ENCODE measurements at regions not wholly inside any gene's neighbourhood (a gene's known extent, or its start where the extent isn't known, plus 50 kb on each side); places are given as distances from the start of the nearest gene placed in this dataset.

- Histone ChIP-seq H3K27ac (ENCODE audit: low read depth, low read length) (no peak overlapping the region), H3K79me2 (ENCODE audit: control insufficient read depth, low read length) (no peaks in the 10 kb centered on the region), H3K9me3 (ENCODE audit: control insufficient read depth, insufficient read depth, low read length) (no peaks in the 10 kb centered on the region), H3K4me1 (ENCODE audit: control insufficient read depth, low read length) (no peaks in the 10 kb centered on the region; the same call in 1 of the 2 replicates), H3K4me2 (ENCODE audit: low read length) (no peak overlapping the region), H3K27me3 (ENCODE audit: control insufficient read depth, low read length) (peaks cover 11% of the 10 kb centered on the region), H3K36me3 (ENCODE audit: control insufficient read depth, low read length) (no peaks in the 10 kb centered on the region), H3K4me3 (ENCODE audit: low read length) (no peak overlapping the region), H3F3A (ENCODE audit: control insufficient read depth, insufficient read depth) (no peaks in the 10 kb centered on the region), H3K9me2 (replicated peaks; ENCODE audit: control insufficient read depth, low read length) (no peaks in the 10 kb centered on the region), H4K20me1 (ENCODE audit: control insufficient read depth, insufficient read depth, low read depth, low read length) (no peaks in the 10 kb centered on the region)
- TF ChIP-seq, protein P1, sequence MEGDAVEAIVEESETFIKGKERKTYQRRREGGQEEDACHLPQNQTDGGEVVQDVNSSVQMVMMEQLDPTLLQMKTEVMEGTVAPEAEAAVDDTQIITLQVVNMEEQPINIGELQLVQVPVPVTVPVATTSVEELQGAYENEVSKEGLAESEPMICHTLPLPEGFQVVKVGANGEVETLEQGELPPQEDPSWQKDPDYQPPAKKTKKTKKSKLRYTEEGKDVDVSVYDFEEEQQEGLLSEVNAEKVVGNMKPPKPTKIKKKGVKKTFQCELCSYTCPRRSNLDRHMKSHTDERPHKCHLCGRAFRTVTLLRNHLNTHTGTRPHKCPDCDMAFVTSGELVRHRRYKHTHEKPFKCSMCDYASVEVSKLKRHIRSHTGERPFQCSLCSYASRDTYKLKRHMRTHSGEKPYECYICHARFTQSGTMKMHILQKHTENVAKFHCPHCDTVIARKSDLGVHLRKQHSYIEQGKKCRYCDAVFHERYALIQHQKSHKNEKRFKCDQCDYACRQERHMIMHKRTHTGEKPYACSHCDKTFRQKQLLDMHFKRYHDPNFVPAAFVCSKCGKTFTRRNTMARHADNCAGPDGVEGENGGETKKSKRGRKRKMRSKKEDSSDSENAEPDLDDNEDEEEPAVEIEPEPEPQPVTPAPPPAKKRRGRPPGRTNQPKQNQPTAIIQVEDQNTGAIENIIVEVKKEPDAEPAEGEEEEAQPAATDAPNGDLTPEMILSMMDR (IDR thresholded peaks at IDR 0.05; ENCODE audit: low read depth, low read length, poor library complexity, severe bottlenecking): no peak
Observed at GRCh38 chr2:122028371-122029100, 273.1 kb downstream of the TSN start.

GRCh38 chr2:122029456-122029855 is 274.0 kb downstream of the TSN start:
- H4K20me1 ChIP-seq (ENCODE audit: control insufficient read depth, insufficient read depth, low read depth, low read length): no peaks in the 10 kb centered on the region
- peaks cover 15% of the 10 kb centered on the region for H3K27me3 ChIP-seq (ENCODE audit: control insufficient read depth, low read length)
- no peak overlapping the region for H3K27ac ChIP-seq (ENCODE audit: low read depth, low read length)
- no peaks in the 10 kb centered on the region for H3K9me2 ChIP-seq (replicated peaks; ENCODE audit: control insufficient read depth, low read length)
- no peak overlapping the region for H3K4me2 ChIP-seq (ENCODE audit: low read length)
- no peak overlapping the region for H3K4me3 ChIP-seq (ENCODE audit: low read length)
- H3K4me1 ChIP-seq (ENCODE audit: control insufficient read depth, low read length): no peaks in the 10 kb centered on the region; the same call in 1 of the 2 replicates
- H3K9me3 ChIP-seq (ENCODE audit: control insufficient read depth, insufficient read depth, low read length): no peaks in the 10 kb centered on the region
- no peaks in the 10 kb centered on the region for H3K36me3 ChIP-seq (ENCODE audit: control insufficient read depth, low read length)
- H3F3A ChIP-seq (ENCODE audit: control insufficient read depth, insufficient read depth): no peaks in the 10 kb centered on the region
- no peak for TF ChIP-seq EZH2phosphoT487 (IDR thresholded peaks at IDR 0.05; ENCODE audit: borderline replicate concordance, low read length)
- TF ChIP-seq, protein P1 (IDR thresholded peaks at IDR 0.05; ENCODE audit: low read depth, low read length, poor library complexity, severe bottlenecking): no peak
- H3K79me2 ChIP-seq (ENCODE audit: control insufficient read depth, low read length): no peaks in the 10 kb centered on the region

DNA sequence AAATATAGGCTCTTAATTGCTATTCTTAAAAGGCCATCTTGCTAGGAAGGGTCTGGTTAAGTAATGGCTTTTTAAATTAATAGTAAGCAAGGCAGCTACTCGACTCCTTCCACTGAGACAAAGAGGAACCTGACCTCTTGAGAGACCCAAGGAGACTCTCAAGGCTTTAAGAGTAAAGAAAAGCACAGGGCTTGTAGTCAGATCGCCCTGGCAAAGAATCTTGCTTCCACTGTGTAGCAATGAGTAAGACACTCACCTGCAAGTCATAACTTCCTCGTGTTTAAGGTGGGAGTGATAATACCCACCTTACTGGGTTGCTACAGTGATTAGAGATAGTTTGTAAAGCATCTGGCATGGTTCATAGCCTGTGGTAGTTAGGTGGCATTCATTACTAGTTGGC is 274.5 kb downstream of the TSN start:
- H3K4me2 ChIP-seq (ENCODE audit: low read length): no peak overlapping the region
- peaks cover 15% of the 10 kb centered on the region for H3K27me3 ChIP-seq (ENCODE audit: control insufficient read depth, low read length)
- H3K9me3 ChIP-seq (ENCODE audit: control insufficient read depth, insufficient read depth, low read length): no peaks in the 10 kb centered on the region
- TF ChIP-seq, protein P1 (IDR thresholded peaks at IDR 0.05; ENCODE audit: low read depth, low read length, poor library complexity, severe bottlenecking): no peak
- no peak for TF ChIP-seq EZH2phosphoT487 (IDR thresholded peaks at IDR 0.05; ENCODE audit: borderline replicate concordance, low read length)
- H3K9me2 ChIP-seq (replicated peaks; ENCODE audit: control insufficient read depth, low read length): no peaks in the 10 kb centered on the region
- no peak overlapping the region for H3K27ac ChIP-seq (ENCODE audit: low read depth, low read length)
- H3K4me3 ChIP-seq (ENCODE audit: low read length): no peak overlapping the region
- H3K79me2 ChIP-seq (ENCODE audit: control insufficient read depth, low read length): no peaks in the 10 kb centered on the region
- no peaks in the 10 kb centered on the region for H4K20me1 ChIP-seq (ENCODE audit: control insufficient read depth, insufficient read depth, low read depth, low read length)
- no peaks in the 10 kb centered on the region; the same call in 1 of the 2 replicates for H3K4me1 ChIP-seq (ENCODE audit: control insufficient read depth, low read length)
- H3F3A ChIP-seq (ENCODE audit: control insufficient read depth, insufficient read depth): no peaks in the 10 kb centered on the region
- H3K36me3 ChIP-seq (ENCODE audit: control insufficient read depth, low read length): no peaks in the 10 kb centered on the region
